Stomach smooth muscle (tissue), 2 donors: ENCODE measurements at regions not wholly inside any gene's neighbourhood (a gene's known extent, or its start where the extent isn't known, plus 50 kb on each side); places are given as distances from the start of the nearest gene placed in this dataset.
"Not testable (repeated sequence)": the region's sequence is repeated elsewhere in the genome, so short reads cannot be mapped to it uniquely, and the experiment has no call there.

Experiments
- H3K27ac ChIP-seq: one replicate; pipeline ENCODE4 v1.7.0; 2013; ENCODE audit warnings: mild to moderate bottlenecking, low read length, inconsistent platforms
- H3K27me3 ChIP-seq, 2 donors: one replicate each; pipeline ENCODE4 v1.7.0; 2013; ENCODE audit warnings: low read length in 2 of 2; ENCODE audit not compliant: insufficient read depth in 2 of 2, control insufficient read depth in 1 of 2
- H3K36me3 ChIP-seq, 2 donors: one replicate each; pipeline ENCODE4 v1.7.0; 2013; ENCODE audit warnings: low read length in 2 of 2; ENCODE audit not compliant: control insufficient read depth in 2 of 2, insufficient read depth in 2 of 2
- H3K4me1 ChIP-seq: one replicate; pipeline ENCODE4 v1.7.0; 2013; ENCODE audit warnings: low read length; ENCODE audit not compliant: control insufficient read depth, insufficient read depth
- H3K4me3 ChIP-seq, 2 donors: one replicate each; pipeline ENCODE4 v1.7.0; 2013; ENCODE audit warnings: low read length in 2 of 2
- H3K9ac ChIP-seq, 2 donors: one replicate each; pipeline ENCODE4 v1.7.0; 2013; ENCODE audit warnings: low read length in 2 of 2, mild to moderate bottlenecking in 1 of 2
- H3K9me3 ChIP-seq, 2 donors: one replicate each; pipeline ENCODE4 v1.7.0; 2013; ENCODE audit warnings: low read length in 2 of 2; ENCODE audit not compliant: control insufficient read depth in 2 of 2
- donor health status: healthy.
- donor health status: Pancreatic carcinoma.

DNA sequence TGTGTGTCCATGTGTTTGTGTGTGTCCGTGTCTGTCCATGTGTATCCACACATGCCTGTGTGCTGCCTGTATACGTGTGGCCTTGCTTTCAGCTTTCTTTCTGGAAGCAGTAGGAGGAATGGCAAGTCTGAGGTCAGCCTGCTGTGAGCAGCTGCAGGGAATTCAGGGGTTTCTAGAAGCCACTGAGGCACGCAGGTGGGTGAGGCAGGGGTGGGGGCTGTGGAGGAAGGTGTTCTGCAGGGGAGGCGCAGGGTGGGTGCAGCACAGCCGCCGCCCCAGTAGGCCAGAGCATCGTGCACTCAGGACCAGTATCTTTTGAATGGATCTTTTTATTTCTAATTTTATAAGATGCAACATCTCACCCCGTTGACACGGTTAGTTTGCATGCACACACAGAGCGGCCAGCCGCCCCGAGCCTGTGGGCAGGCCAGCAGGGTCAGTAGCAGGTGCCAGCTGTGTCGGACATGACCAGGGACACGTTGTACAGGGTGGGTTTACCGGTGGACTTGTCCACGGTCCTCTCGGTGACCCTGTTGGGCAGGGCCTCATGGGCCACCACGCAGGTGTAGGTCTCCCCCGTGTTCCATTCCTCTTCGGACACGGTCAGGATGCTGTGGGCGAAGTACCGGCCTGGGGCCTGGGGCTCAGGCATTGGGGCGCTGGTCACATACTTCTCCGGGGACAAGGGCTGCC, 327.7 kb downstream of the TMEM121 start:
- Histone ChIP-seq H3K4me1 (no peaks in the 10 kb centered on the region), H3K27ac (no peak overlapping the region), H3K27me3 (no peaks in the 10 kb centered on the region), H3K4me3 (no peak overlapping the region), H3K9ac (no peak overlapping the region), H3K36me3 (no peaks in the 10 kb centered on the region), H3K9me3 (no peaks in the 10 kb centered on the region)

DNA sequence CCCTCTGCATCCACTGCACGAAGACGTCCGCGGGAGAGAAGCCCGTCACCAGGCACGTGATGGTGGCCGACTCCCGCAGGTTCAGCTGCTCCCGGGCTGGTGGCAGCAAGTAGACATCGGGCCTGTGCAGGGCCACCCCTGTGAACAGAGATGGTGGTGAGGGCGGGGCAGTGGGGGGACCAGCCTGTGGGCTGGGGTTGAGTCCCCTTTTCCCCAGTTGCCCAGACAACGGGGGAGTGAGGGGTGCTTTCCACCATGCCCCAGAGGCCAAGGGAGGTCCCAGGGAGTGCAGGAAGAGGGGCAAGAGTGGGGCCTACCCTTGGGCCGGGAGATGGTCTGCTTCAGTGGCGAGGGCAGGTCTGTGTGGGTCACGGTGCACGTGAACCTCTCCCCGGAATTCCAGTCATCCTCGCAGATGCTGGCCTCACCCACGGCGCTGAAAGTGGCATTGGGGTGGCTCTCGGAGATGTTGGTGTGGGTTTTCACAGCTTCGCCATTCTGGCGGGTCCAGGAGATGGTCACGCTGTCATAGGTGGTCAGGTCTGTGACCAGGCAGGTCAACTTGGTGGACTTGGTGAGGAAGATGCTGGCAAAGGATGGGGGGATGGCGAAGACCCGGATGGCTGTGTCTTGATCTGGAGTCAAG, 328.3 kb downstream of the TMEM121 start:
- Histone ChIP-seq H3K27ac (no peak overlapping the region), H3K9me3 (no peaks in the 10 kb centered on the region), H3K9ac (no peak overlapping the region), H3K27me3 (no peaks in the 10 kb centered on the region), H3K4me3 (no peak overlapping the region), H3K36me3 (no peaks in the 10 kb centered on the region), H3K4me1 (no peaks in the 10 kb centered on the region)

GRCh38 chr14:105855246-105855892, 329.0 kb downstream of the TMEM121 start:
- no peaks in the 10 kb centered on the region for H3K36me3 ChIP-seq
- no peaks in the 10 kb centered on the region for H3K9me3 ChIP-seq
- H3K9ac ChIP-seq: no peak overlapping the region
- no peaks in the 10 kb centered on the region for H3K4me1 ChIP-seq
- H3K27ac ChIP-seq: no peak overlapping the region
- no peak overlapping the region for H3K4me3 ChIP-seq
- H3K27me3 ChIP-seq: no peaks in the 10 kb centered on the region

DNA sequence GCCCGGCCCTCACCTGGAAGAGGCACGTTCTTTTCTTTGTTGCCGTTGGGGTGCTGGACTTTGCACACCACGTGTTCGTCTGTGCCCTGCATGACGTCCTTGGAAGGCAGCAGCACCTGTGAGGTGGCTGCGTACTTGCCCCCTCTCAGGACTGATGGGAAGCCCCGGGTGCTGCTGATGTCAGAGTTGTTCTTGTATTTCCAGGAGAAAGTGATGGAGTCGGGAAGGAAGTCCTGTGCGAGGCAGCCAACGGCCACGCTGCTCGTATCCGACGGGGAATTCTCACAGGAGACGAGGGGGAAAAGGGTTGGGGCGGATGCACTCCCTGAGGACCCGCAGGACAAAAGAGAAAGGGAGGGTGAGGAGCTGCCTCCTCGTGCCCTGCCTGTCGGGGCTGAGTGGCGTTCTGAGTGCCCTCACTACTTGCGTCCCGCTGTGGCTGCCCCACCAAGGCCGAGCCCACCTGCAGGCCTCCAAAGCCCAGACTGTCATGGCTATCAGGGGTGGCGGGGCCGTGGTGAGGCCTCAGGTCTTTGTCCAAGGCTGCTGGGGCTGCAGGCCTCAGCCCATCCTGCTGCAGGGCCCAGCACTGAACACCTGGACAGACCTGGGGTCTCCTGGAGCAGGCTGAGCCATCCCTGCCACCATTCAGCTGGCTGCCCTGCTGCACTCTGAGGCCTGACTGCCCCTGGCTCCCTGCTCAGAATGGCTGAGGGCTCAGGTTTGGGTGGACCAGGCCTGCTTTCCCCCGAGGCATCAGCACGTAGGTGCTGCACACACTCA, 329.7 kb downstream of the TMEM121 start:
- no peaks in the 10 kb centered on the region for H3K27me3 ChIP-seq
- no peaks in the 10 kb centered on the region for H3K36me3 ChIP-seq
- no peaks in the 10 kb centered on the region for H3K4me1 ChIP-seq
- no peak overlapping the region for H3K4me3 ChIP-seq
- H3K9ac ChIP-seq: no peak overlapping the region
- no peak overlapping the region for H3K27ac ChIP-seq
- no peaks in the 10 kb centered on the region for H3K9me3 ChIP-seq

DNA sequence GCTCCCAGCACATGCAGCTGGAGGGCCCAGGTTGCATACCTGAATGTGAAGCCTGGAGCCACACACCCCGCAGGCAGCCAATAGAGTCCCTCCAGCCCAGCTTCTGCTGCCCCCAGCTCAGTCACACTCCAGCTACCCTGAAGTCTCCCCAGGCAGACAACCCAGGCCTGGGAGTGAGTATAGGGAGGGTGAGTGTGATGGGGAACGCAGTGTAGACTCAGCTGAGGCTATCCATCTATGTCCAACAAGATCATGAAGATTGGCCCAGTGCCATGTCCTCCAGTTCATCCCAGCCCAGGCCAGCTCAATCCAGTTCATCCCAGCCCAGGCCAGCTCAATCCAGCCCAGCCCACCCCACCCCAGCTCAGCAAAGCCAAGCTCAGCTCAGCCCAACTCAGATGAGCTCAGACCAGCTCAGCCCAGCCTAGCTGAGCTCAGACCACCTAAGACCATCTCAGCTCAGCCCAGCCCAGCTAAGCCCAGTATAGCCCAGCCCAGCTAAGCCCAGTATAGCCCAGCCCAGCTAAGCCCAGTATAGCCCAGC, 330.4 kb downstream of the TMEM121 start:
- H3K4me1 ChIP-seq: no peaks in the 10 kb centered on the region
- no peak overlapping the region for H3K4me3 ChIP-seq
- H3K9ac ChIP-seq: no peak overlapping the region
- H3K9me3 ChIP-seq: no peaks in the 10 kb centered on the region
- H3K27me3 ChIP-seq: no peaks in the 10 kb centered on the region
- H3K36me3 ChIP-seq: no peaks in the 10 kb centered on the region
- no peak overlapping the region for H3K27ac ChIP-seq

DNA sequence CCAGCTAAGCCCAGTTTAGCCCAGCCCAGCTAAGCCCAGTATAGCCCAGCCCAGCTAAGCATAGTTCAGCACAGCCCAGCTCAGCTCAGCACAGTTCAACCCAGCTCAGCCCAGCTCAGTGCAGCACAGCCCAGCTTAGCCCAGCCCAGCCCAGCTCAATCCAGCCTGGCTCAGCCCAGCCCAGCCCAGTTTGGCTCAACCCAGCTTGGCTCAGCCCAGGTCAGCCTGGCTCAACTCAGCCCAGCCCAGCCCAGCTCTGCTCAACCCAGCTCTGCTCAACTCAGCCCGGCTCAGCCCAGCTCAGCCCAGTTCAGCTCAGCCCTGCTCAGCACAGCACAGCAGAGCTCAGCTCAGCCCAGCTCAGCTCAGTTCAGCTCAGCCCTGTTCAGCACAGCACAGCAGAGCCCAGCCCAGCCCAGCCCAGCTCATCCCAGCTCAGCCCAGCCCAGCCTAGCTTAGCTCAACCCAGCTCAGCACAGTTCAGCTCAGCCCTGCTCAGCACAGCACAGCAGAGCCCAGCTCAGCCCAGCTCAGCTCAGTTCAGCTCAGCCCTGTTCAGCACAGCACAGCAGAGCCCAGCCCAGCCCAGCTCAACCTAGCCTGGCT, 330.9 kb downstream of the TMEM121 start:
- H3K9me3 ChIP-seq: no peaks in the 10 kb centered on the region

DNA sequence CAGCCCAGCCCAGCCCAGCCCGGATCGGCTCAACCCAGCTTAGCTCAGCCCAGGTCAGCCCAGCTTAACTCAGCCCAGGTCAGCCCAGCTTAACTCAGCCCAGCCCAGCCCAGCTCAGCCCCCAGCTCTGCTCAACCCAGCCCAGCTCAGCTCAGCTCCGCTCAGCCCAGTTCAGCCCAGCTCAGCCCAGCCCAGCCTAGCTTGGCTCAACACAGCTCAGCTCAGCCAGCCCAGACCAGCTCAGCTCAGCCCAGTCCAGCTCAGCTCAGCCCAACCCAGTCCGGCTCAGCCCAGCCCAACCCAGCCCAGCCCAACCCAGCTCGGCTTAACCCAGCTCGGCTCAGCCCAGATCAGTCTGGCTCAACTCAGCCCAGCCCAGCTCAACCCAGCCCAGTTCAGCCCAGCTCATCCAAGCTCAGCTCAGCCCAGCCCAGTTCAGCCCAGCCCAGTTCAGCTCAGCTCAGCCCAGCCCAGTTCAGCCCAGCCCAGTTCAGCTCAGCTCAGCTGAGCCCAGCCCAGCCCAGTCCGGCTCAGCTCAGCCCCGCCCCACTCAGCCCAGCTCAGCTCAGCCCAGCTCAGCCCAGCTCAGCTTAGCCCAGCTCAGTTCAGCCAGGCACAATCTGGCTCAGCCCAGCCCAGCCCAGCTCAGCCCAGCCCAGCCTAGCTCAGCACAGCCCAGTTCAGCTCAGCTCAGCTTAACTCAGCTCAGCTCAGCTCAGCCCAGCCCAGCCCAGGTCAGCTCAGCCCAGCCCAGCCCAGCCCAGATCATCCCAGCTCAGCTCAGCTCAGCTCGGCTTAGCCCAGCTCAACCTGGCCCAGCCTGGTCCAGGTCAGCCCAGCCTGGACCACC, 331.7 kb downstream of the TMEM121 start:
- H3K27me3 ChIP-seq: no peaks in the 10 kb centered on the region
- no peak overlapping the region for H3K27ac ChIP-seq
- H3K4me1 ChIP-seq: no peaks in the 10 kb centered on the region
- H3K9me3 ChIP-seq: no peaks in the 10 kb centered on the region
- no peaks in the 10 kb centered on the region for H3K36me3 ChIP-seq
- H3K4me3 ChIP-seq: no peak overlapping the region
- H3K9ac ChIP-seq: no peak overlapping the region

More for the DNA sequence above, 330.9 kb downstream of the TMEM121 start:
- Histone ChIP-seq H3K36me3 (no peaks in the 10 kb centered on the region), H3K4me1 (no peaks in the 10 kb centered on the region), H3K27ac (no peak overlapping the region), H3K9ac (no peak overlapping the region), H3K27me3 (no peaks in the 10 kb centered on the region), H3K4me3 (no peak overlapping the region)

DNA sequence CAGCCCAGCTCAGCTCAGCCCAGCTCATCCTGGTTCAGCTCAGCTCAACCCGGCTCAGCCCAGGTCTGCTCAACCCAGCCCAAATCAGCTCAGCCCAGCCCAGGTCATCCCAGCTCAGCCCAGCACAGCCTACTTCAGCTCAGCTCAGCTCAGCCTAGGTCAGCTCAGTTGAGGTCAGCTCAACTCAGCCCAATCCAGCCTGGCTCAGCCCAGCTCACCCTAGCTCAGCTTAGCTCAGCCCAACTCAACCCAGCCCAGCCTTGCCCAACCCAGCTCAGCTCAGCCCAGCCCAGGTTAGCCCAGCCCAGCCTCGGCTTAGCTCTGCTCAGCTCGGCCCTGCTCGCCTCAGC, 332.3 kb downstream of the TMEM121 start:
- Histone ChIP-seq H3K4me3 (no peak overlapping the region), H3K9me3 (no peaks in the 10 kb centered on the region)

DNA sequence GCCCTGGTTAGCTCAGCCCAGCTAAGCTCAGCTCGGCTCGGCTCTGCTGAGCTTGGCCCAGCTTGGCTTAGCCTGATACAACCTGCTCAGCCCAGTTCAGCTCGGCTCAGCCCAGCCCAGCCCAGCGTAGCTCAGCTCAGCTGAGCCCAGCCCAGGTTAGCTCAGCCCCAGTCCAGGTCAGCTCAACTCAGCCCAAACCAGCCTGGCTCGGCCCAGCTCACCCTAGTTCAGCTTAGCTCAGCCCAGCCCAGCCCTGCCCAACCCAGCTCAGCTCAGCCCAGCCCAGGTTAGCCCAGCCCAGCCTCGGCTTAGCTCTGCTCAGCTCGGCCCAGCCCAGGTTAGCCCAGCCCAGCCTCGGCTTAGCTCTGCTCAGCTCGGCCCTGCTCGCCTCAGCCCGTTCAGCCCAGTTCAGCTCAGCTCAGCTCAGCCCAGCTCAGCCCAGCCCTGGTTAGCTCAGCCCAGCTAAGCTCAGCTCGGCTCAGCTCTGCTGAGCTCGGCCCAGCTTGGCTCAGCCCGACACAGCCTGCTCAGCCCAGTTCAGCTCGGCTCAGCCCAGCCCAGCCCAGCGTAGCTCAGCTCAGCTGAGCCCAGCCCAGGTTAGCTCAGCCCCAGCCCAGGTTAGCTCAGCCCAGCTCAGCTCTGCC, 332.8 kb downstream of the TMEM121 start:
- not testable (repeated sequence) for H3K36me3 ChIP-seq, H3K9me3 ChIP-seq, H3K27ac ChIP-seq, H3K27me3 ChIP-seq, H3K9ac ChIP-seq, H3K4me3 ChIP-seq, H3K4me1 ChIP-seq

More for the DNA sequence above, 332.3 kb downstream of the TMEM121 start:
- no peak overlapping the region for H3K9ac ChIP-seq
- no peak overlapping the region for H3K27ac ChIP-seq
- no peaks in the 10 kb centered on the region for H3K4me1 ChIP-seq
- H3K36me3 ChIP-seq: no peaks in the 10 kb centered on the region
- H3K27me3 ChIP-seq: no peaks in the 10 kb centered on the region
